GM06990 (cell line): ENCODE measurements at regions not wholly inside any gene's neighbourhood (a gene's known extent, or its start where the extent isn't known, plus 50 kb on each side); places are given as distances from the start of the nearest gene placed in this dataset.
"Not testable (repeated sequence)": the region's sequence is repeated elsewhere in the genome, so short reads cannot be mapped to it uniquely, and the experiment has no call there.

Experiments
- DNase-seq: peaks from one replicate; pipeline ENCODE4 v3.0.0-alpha.2; 2011; ENCODE audit not compliant: insufficient read length; ENCODE audit errors: extremely low read depth
- H3K27me3 ChIP-seq: replicated peaks from 2 replicates; pipeline ENCODE4 v1.6.0; 2011; ENCODE audit warnings: low read length; ENCODE audit not compliant: control insufficient read depth, insufficient read depth
- H3K36me3 ChIP-seq: 2 replicates; pipeline ENCODE4 v1.5.1; 2011; ENCODE audit warnings: low read length; ENCODE audit not compliant: control insufficient read depth, insufficient read depth
- H3K4me3 ChIP-seq: replicated peaks from 2 replicates; pipeline ENCODE4 v1.5.1; 2011; ENCODE audit warnings: low read depth, mild to moderate bottlenecking, control low read depth, low read length
- CTCF ChIP-seq: IDR thresholded peaks from 2 replicates; pipeline ENCODE4 v1.5.1; 2011; ENCODE audit warnings: low read length, control low read depth, mild to moderate bottlenecking, inconsistent platforms; ENCODE audit not compliant: insufficient read depth, poor library complexity, severe bottlenecking

- no peaks in the 10 kb centered on the region for H3K27me3 ChIP-seq
- DNase-seq = no peak
- no peak overlapping the region for H3K4me3 ChIP-seq
- no peaks in the 10 kb centered on the region for H3K36me3 ChIP-seq
- TF ChIP-seq CTCF = no peak
These were observed 299.5 kb upstream of the RRP15 start for GRCh38 chr1:217985641-217986040.

DNA sequence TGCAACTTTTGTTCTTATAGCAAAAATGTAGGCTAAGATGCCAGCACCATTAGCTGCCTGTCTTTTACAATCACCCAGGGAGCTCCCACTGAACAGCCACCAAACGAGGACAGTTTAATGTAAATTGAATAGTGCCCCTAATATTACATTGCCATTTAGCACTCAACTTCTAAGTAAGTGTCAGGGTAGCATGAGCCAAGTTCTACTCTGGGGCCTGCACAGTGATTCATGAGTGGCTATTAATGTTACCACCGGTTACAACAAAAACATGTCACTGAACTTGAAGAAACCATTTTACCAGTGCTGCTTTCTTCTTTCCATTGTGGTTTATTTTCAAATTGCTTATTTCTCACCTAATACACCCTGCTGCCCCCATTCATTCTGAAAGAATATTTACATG, 295.6 kb upstream of the RRP15 start:
- H3K36me3 ChIP-seq = no peaks in the 10 kb centered on the region
- no peaks in the 10 kb centered on the region for H3K27me3 ChIP-seq
- H3K4me3 ChIP-seq = no peak overlapping the region
- DNase-seq = no peak
- TF ChIP-seq CTCF = no peak

DNA sequence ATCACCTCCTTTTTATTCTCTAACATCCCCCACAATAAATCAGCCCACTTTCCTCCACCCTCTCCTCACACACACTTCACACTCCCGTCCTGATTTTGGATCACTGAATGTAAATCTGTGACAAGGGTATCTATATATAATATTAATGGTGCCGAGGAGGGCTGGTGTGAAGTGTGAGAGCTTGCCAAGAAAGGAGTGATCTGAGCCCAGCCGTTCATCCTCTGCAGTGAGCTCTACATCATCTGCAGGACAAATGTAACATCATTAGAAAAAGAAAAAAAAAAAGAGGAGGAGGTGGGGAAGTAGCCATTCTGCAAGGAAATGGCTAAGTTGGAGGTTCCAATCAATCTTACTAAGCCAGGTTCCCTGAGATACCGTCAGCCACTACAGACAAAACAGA, 291.7 kb upstream of the RRP15 start:
- Histone ChIP-seq H3K27me3 (no peaks in the 10 kb centered on the region), H3K36me3 (no peaks in the 10 kb centered on the region), H3K4me3 (no peak overlapping the region)
- TF ChIP-seq CTCF = no peak
- no peak for DNase-seq

GRCh38 chr1:218008296-218008695, 276.8 kb upstream of the RRP15 start:
- H3K36me3 ChIP-seq, DNase-seq, H3K27me3 ChIP-seq: not testable (repeated sequence)

GRCh38 chr1:218015106-218015505, 270.0 kb upstream of the RRP15 start:
- not testable (repeated sequence) for H3K4me3 ChIP-seq, H3K36me3 ChIP-seq, DNase-seq

More at GRCh38 chr1:218008296-218008695, 276.8 kb upstream of the RRP15 start:
- not testable (repeated sequence) for H3K4me3 ChIP-seq

GRCh38 chr1:218024211-218024720, 260.8 kb upstream of the RRP15 start:
- TF ChIP-seq CTCF = no peak
- DNase-seq = no peak

More at GRCh38 chr1:218015106-218015505, 270.0 kb upstream of the RRP15 start:
- H3K27me3 ChIP-seq = not testable (repeated sequence)

GRCh38 chr1:218025454-218025853, 259.6 kb upstream of the RRP15 start:
- H3K36me3 ChIP-seq = no peaks in the 10 kb centered on the region
- H3K27me3 ChIP-seq = no peaks in the 10 kb centered on the region
- no peak for DNase-seq
- no peak for TF ChIP-seq CTCF
- H3K4me3 ChIP-seq = no peak overlapping the region

More at GRCh38 chr1:218024211-218024720, 260.8 kb upstream of the RRP15 start:
- H3K36me3 ChIP-seq = no peaks in the 10 kb centered on the region
- no peak overlapping the region for H3K4me3 ChIP-seq
- H3K27me3 ChIP-seq = no peaks in the 10 kb centered on the region
